ENCODE measurements at regions not wholly inside any gene's neighbourhood (a gene's known extent, or its start where the extent isn't known, plus 50 kb on each side); places are given as distances from the start of the nearest gene placed in this dataset.

DNA sequence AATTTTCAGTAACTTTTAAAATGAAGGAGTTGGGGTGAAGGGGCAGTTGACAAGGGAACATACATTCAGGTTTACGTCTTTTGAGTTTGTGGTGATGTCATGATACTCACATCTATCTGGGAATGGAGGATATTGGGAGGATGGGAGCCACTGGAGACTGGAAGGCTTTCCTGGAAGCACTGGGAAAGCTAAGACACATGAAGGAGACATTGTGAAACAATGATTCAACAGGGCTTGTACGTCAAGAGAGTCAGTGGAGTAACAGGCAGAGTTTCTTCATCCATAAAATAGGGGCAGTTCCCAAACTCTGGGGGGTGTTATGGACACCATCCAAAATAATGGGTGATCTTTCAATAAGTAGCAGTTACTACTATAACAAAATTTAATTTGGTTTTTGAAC is 572.8 kb downstream of the CCDC171 start:
- ChIA-PET CTCF (interaction anchor here (2.4 to 4.4 kb wide), 2 partner anchors 8 to 11 kb away, joined by 20 to 22 read pairs; no protein-coding TSS in a partner anchor), POLR2A (no interaction called here)

DNA sequence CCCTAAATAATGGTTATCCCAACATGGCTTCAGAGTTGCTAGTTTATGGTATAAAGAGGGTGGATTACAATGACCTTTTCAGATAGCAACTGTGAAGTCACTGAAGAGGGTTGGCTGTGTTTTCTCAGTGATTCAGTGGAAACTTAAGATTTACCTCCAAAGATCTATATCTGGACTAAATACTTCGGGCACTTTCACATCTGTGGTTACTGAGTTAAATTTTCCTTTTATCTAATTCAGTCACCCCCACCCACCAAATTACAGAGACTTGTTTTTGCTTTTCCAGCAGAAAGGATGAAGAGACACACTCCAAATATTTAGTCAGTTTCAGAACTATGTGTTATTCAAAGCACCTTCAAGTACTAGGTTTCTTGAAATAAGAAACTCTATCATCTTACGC is 573.2 kb downstream of the CCDC171 start:
- TF ChIP-seq, protein P1, sequence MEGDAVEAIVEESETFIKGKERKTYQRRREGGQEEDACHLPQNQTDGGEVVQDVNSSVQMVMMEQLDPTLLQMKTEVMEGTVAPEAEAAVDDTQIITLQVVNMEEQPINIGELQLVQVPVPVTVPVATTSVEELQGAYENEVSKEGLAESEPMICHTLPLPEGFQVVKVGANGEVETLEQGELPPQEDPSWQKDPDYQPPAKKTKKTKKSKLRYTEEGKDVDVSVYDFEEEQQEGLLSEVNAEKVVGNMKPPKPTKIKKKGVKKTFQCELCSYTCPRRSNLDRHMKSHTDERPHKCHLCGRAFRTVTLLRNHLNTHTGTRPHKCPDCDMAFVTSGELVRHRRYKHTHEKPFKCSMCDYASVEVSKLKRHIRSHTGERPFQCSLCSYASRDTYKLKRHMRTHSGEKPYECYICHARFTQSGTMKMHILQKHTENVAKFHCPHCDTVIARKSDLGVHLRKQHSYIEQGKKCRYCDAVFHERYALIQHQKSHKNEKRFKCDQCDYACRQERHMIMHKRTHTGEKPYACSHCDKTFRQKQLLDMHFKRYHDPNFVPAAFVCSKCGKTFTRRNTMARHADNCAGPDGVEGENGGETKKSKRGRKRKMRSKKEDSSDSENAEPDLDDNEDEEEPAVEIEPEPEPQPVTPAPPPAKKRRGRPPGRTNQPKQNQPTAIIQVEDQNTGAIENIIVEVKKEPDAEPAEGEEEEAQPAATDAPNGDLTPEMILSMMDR (IDR thresholded peaks at IDR 0.05; ENCODE audit: insufficient read depth, low read length, missing control alignments), result no peak
- POLR2A ChIA-PET, result no interaction called here

More for the DNA sequence above, 572.8 kb downstream of the CCDC171 start:
- TF ChIP-seq, protein P1 (IDR thresholded peaks at IDR 0.05; ENCODE audit: insufficient read depth, low read length, missing control alignments), result no peak
- no peak for DNase-seq (ENCODE audit: low read depth, low spot score)
- H3K4me3 ChIP-seq (ENCODE audit: low read depth, low read length), result no peak overlapping the region

DNA sequence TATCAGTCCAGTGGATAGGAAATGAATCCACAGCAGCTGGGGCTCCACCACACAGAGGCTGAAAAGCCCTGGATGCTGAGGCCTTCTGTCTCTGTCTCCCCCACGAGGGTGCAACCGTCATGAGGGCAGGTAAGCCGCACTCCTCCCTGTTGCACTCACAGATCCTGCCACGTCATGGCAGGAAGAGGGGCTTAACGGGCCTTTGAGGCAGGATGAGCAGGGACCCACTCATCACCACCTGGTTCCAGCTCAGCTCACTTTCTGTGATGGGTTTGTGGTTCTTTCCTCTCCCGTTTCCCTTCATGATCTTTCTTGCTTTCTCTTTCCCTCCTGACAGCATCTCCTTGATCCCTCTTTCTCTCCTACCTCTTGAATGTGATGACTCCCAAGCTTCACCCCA is 575.2 kb downstream of the CCDC171 start:
- POLR2A ChIA-PET, result no interaction called here
- TF ChIP-seq, protein P1 (IDR thresholded peaks at IDR 0.05; ENCODE audit: insufficient read depth, low read length, missing control alignments), result no peak
- CTCF ChIA-PET, result interaction anchor here (1.1 to 4.4 kb wide), 2 partner anchors 9 to 291 kb away, joined by 5 to 22 read pairs; no protein-coding TSS in a partner anchor
- DNase-seq (ENCODE audit: low read depth, low spot score), result no peak
- no peak overlapping the region for H3K4me3 ChIP-seq (ENCODE audit: low read depth, low read length)

More for the DNA sequence above, 573.2 kb downstream of the CCDC171 start:
- no peak for DNase-seq (ENCODE audit: low read depth, low spot score)
- CTCF ChIA-PET, result interaction anchor here (1.7 to 4.4 kb wide), 2 partner anchors 11 to 253 kb away, joined by 5 to 22 read pairs; no protein-coding TSS in a partner anchor
- H3K4me3 ChIP-seq (ENCODE audit: low read depth, low read length), result no peak overlapping the region

DNA sequence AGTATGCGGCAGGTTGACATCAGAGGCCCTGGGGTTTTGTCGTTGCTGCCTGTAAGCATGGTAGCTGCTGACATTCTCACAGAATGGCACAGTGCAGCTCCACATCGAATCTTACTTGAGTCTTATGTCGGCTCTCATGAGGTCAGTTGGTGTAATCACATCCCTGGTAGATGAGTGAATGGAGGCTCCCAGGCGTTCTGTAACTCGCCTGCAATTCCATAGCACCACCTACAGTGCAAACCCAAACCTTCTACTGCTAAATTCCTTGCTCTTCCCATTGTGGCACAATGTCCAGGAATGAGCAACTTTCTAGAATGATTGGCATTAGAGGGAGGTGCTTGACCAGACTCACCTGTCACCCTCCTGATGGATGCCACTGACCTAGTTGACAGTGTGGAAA is 578.4 kb downstream of the CCDC171 start:
- no peak overlapping the region for H3K4me3 ChIP-seq (ENCODE audit: low read depth, low read length)
- CTCF ChIA-PET, result interaction anchor here (1.0 to 5.8 kb wide), 5 partner anchors 10 to 264 kb away, joined by 3 to 57 read pairs (median 4); no protein-coding TSS in a partner anchor
- TF ChIP-seq, protein P1 (IDR thresholded peaks at IDR 0.05; ENCODE audit: insufficient read depth, low read length, missing control alignments), result peak; percentile 21
- DNase-seq (ENCODE audit: low read depth, low spot score), result no peak
- POLR2A ChIA-PET, result interaction anchor here (0.6 kb wide), 1 partner anchor 102 kb away, joined by 3 read pairs; no protein-coding TSS in a partner anchor

DNA sequence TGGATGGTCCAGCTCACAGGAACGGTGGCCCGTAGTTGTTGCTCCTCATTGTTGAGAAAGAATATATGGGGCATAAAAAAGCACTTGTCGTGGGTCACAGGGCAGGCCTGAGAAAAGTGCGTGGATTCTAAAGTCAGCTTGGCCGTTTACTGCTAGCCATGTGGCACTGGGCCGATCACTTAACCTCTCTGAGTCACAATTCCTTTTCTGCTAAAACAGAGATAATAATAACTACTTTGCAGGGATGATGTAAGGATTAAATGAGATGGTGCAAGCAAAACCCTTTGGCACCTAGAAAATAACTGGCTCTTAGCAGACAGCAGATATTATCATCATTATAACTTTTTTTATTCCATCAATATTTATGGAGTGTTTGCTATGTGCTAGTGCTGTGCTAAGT is 579.7 kb downstream of the CCDC171 start:
- H3K4me3 ChIP-seq (ENCODE audit: low read depth, low read length), result no peak overlapping the region
- DNase-seq (ENCODE audit: low read depth, low spot score), result no peak
- CTCF ChIA-PET, result interaction anchor here (0.7 to 5.8 kb wide), 16 partner anchors 8 to 496 kb away, joined by 3 to 57 read pairs (median 4); no protein-coding TSS in a partner anchor
- POLR2A ChIA-PET, result no interaction called here
- TF ChIP-seq, protein P1 (IDR thresholded peaks at IDR 0.05; ENCODE audit: insufficient read depth, low read length, missing control alignments), result no peak

DNA sequence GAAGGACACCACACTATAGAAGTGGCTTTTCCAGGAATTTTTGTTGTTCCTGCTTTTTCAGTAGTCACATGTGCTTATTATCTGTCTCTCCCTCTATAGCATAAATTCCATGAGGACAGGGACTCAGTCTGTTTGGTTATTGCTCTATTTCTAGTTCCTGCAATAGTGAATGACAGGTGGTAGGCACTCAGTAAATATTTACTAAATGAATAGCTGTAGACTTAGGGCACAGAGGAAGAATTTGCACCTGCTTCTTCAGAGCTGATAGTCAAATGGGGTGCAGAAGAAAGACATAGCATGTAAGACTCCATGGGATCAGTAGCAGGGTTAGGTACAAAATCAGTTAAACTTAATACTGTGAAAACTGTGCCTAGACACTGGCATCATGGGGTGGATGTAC is 580.2 kb downstream of the CCDC171 start:
- ChIA-PET POLR2A (no interaction called here), CTCF (interaction anchor here (0.6 to 5.8 kb wide), 25 partner anchors 9 to 628 kb away, joined by 3 to 57 read pairs (median 5); no protein-coding TSS in a partner anchor)
- no peak overlapping the region for H3K4me3 ChIP-seq (ENCODE audit: low read depth, low read length)
- TF ChIP-seq, protein P1 (IDR thresholded peaks at IDR 0.05; ENCODE audit: insufficient read depth, low read length, missing control alignments), result no peak
- no peak for DNase-seq (ENCODE audit: low read depth, low spot score)

Data from AG04449 (cell line).